Upper lobe of left lung (tissue), 6 donors: ENCODE measurements at regions not wholly inside any gene's neighbourhood (a gene's known extent, or its start where the extent isn't known, plus 50 kb on each side); places are given as distances from the start of the nearest gene placed in this dataset.

Experiments
- ATAC-seq, 2 donors: fragments of 200-7000 bp; cut with Tn5 transposase; one replicate each; pipeline ENCODE4 v1.9.1; 2022; ENCODE audit warnings: mild to moderate bottlenecking in 2 of 2, moderate library complexity in 2 of 2; ENCODE audit not compliant: low FRiP score in 2 of 2
- DNase-seq, 2 donors: peaks; one replicate each; pipeline ENCODE4 v3.0.0-alpha.2; 2019 to 2020
- H3K27ac ChIP-seq, 4 donors: fragments of 200-600 bp; sonication (generic); one replicate each; pipeline ENCODE4 v1.5.1; 2016 to 2019
- H3K27me3 ChIP-seq, 4 donors: fragments of 200-600 bp; sonication (generic); one replicate each; pipeline ENCODE4 v1.5.1; 2017 to 2019
- H3K36me3 ChIP-seq, 4 donors: fragments of 200-600 bp; sonication (generic); one replicate each; pipeline ENCODE4 v1.5.1; 2016 to 2019
- H3K4me1 ChIP-seq, 4 donors: fragments of 200-600 bp; sonication (generic); one replicate each; pipeline ENCODE4 v1.5.1; 2018 to 2019
- H3K4me3 ChIP-seq, 4 donors: fragments of 200-600 bp; sonication (generic); one replicate each; pipeline ENCODE4 v1.5.1; 2017 to 2019; ENCODE audit warnings: mild to moderate bottlenecking in 2 of 4, moderate library complexity in 1 of 4
- H3K9me3 ChIP-seq, 4 donors: fragments of 200-600 bp; sonication (generic); one replicate each; pipeline ENCODE4 v1.5.1; 2018 to 2019
- EP300 ChIP-seq, 4 donors: sonication (generic); formaldehyde crosslinking; IDR thresholded peaks; one replicate each; pipeline ENCODE4 v1.5.1; 2017; ENCODE audit warnings: antibody characterized with exemption in 4 of 4, control low read depth in 2 of 4
- POLR2A ChIP-seq, 4 donors: fragments of 450-650 bp; IDR thresholded peaks; one replicate each; pipeline ENCODE4 v1.5.1; 2016 to 2017; ENCODE audit warnings: antibody characterized with exemption in 4 of 4, mild to moderate bottlenecking in 2 of 4
- POLR2AphosphoS5 ChIP-seq, 2 donors: sonication (generic); formaldehyde crosslinking; IDR thresholded peaks; one replicate each; pipeline ENCODE4 v1.5.1; 2017; ENCODE audit warnings: antibody characterized with exemption in 2 of 2
- WGBS, 2 donors: methylation state at CpG; one replicate each; pipeline ENCODE4 v1.1.5; 2017 to 2018; 5-methylcytosine and 5-hydroxymethylcytosine counted together
- TF ChIP-seq, protein P1 (sequence below), 6 experiments: fragments of 450-650 bp in 4 of 6; fragments of 200-600 bp in 2 of 6; sonication (generic) in 2 of 6; IDR thresholded peaks; one replicate each; pipeline ENCODE4 v1.5.1; 2016 to 2019; ENCODE audit warnings: antibody characterized with exemption in 6 of 6
- donor health status: DM: no; HTN: no; CAD: no; lungs with moderate emphysema.
- donor health status: DM: no; HTN: yes; CAD: no; lungs with severe emphysema.

DNA sequence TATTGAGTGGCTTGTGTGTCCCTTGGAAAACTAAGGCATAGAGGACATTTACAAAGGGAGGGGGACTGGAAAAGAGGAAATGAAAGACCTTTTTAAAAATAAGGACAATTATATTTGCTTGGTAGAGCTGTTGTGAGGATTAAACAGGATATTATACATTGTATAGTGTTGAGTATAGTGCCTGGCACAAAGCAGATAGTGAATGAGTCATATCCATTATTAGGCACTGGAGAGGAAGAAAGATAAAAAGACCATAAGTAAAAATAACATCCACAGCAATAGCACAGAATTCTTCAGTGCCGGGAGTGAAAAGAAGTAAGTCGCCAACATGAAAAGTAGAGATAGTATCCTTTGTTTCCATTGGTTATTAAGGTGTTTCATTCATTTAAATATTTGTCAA is 623.3 kb downstream of the PDCD6IP start:
- no peaks in the 10 kb centered on the region for H3K4me1 ChIP-seq
- ATAC-seq (no peak), DNase-seq (no peak)
- no peaks in the 10 kb centered on the region for H3K9me3 ChIP-seq
- TF ChIP-seq POLR2A (IDR thresholded peaks at IDR 0.05) (no peak), EP300 (IDR thresholded peaks at IDR 0.05) (no peak)
- no peaks in the 10 kb centered on the region for H3K36me3 ChIP-seq
- no peak overlapping the region for H3K27ac ChIP-seq
- WGBS, 2 donors = 56 to 68% methylated on average over 2 of the region's 2 CpGs
- no peaks in the 10 kb centered on the region for H3K27me3 ChIP-seq
- no peak overlapping the region for H3K4me3 ChIP-seq

DNA sequence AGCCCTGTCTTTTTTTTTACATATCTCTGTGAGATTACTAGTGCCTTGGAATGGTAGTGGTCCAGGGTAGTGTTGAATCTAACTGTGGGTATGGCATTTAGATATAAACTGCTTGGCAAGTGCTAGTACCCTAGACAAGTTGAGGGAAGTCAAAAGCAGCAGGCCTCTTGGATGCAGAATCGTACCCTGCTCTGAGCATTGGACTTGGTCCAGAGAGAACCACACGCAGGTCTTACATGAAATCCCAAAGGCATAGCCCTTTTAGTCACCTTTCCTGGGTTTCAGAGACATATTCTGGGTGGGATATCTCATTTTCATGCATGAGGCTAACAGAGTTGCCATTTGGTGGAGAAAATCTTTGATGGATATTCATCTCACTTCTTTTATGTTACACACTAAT is 641.4 kb downstream of the PDCD6IP start:
- no peaks in the 10 kb centered on the region for H3K27me3 ChIP-seq
- TF ChIP-seq EP300 (IDR thresholded peaks at IDR 0.05) (no peak), POLR2A (IDR thresholded peaks at IDR 0.05) (no peak), POLR2AphosphoS5 (IDR thresholded peaks at IDR 0.05) (no peak)
- TF ChIP-seq, protein P1, sequence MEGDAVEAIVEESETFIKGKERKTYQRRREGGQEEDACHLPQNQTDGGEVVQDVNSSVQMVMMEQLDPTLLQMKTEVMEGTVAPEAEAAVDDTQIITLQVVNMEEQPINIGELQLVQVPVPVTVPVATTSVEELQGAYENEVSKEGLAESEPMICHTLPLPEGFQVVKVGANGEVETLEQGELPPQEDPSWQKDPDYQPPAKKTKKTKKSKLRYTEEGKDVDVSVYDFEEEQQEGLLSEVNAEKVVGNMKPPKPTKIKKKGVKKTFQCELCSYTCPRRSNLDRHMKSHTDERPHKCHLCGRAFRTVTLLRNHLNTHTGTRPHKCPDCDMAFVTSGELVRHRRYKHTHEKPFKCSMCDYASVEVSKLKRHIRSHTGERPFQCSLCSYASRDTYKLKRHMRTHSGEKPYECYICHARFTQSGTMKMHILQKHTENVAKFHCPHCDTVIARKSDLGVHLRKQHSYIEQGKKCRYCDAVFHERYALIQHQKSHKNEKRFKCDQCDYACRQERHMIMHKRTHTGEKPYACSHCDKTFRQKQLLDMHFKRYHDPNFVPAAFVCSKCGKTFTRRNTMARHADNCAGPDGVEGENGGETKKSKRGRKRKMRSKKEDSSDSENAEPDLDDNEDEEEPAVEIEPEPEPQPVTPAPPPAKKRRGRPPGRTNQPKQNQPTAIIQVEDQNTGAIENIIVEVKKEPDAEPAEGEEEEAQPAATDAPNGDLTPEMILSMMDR (IDR thresholded peaks at IDR 0.05) = no peak
- no peak for DNase-seq
- no peak for ATAC-seq
- no peaks in the 10 kb centered on the region for H3K36me3 ChIP-seq
- peaks cover 5 to 14% (median 11%) of the 10 kb centered on the region in 4 donors for H3K9me3 ChIP-seq
- 80 to 90% methylated on average over 2 of the region's 2 CpGs for WGBS, 2 donors
- no peaks in the 10 kb centered on the region for H3K4me1 ChIP-seq
- H3K27ac ChIP-seq = no peak overlapping the region
- no peak overlapping the region for H3K4me3 ChIP-seq

DNA sequence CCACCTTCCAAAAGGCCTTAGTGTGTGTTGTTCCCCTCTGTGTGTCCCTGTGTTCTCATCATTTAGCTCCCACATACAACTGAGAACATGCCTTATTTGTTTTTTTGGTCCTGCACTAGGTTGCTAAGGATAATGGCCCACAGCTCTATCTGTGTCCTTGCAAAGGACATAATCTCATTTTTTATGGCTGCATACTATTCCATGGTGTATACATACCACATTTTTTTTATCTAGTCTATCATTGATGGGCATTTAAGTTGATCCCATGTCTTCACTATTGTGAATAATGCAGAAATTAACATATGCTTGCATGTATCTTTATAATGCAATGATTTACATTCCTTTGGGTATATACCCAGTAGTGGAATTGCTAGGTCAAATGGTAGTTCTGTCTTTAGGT is 645.7 kb downstream of the PDCD6IP start:
- Histone ChIP-seq H3K4me1 (no peaks in the 10 kb centered on the region), H3K36me3 (no peaks in the 10 kb centered on the region), H3K27ac (no peak overlapping the region), H3K27me3 (no peaks in the 10 kb centered on the region), H3K9me3 (peaks cover 5 to 22% (median 13%) of the 10 kb centered on the region in 4 donors), H3K4me3 (no peak overlapping the region)
- DNase-seq (no peak), ATAC-seq (no peak)
- TF ChIP-seq POLR2AphosphoS5 (IDR thresholded peaks at IDR 0.05) = no peak
- TF ChIP-seq, protein P1 (IDR thresholded peaks at IDR 0.05) = no peak
- no peak for TF ChIP-seq POLR2A (IDR thresholded peaks at IDR 0.05)
- TF ChIP-seq EP300 (IDR thresholded peaks at IDR 0.05) = no peak

DNA sequence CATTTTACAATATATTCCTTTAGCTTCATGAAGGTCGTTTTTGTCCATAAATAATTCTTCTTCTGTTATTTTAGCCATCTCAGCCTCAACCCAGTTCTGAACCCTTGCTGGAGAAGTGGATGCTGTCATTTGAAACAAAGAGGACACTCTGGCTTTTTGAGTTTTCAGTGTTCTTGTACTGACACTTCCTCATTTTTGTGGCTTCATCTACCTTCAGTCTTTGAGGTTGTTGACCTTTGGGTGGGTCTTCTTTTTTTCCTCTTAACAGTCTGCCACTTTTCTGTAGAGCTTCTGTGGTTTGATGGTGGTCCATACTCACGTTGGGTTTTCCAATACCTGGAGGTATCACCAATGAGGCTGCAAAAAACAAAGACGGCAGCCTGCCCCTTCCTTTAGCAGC is 650.9 kb downstream of the PDCD6IP start:
- Histone ChIP-seq H3K27ac (no peak overlapping the region), H3K4me3 (no peak overlapping the region), H3K27me3 (no peaks in the 10 kb centered on the region), H3K4me1 (no peaks in the 10 kb centered on the region), H3K36me3 (no peaks in the 10 kb centered on the region), H3K9me3 (peaks cover 0 to 12% (median 3%) of the 10 kb centered on the region in 4 donors)
- ATAC-seq (no peak), DNase-seq (no peak)
- 66% methylated on average over 3 of the region's 3 CpGs for whole genome bisulfite sequencing, 2 donors
- TF ChIP-seq, protein P1 (IDR thresholded peaks at IDR 0.05) = no peak
- TF ChIP-seq POLR2AphosphoS5 (IDR thresholded peaks at IDR 0.05) (no peak), EP300 (IDR thresholded peaks at IDR 0.05) (no peak), POLR2A (IDR thresholded peaks at IDR 0.05) (no peak)

DNA sequence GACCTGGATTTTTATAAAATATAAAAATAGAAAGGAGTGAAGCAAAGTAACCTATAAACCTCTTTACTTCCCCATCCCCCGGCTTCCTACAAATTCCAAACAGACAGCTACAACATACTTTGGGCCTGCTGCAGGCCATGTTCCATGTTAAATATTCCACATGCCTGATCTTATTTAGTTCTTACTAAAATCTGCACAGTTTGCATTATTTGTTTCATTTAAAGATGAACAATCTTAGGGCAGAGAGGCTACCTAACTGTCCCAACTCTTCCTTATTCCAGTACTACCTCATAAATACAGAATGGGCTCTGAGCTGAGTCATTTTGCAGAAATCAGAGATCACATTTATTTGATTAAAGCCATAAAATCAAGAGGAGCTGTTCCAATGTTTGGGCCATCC is 665.0 kb downstream of the PDCD6IP start:
- no peaks in the 10 kb centered on the region for H3K4me1 ChIP-seq
- H3K27ac ChIP-seq = no peak overlapping the region
- H3K36me3 ChIP-seq = no peaks in the 10 kb centered on the region
- 89 to 94% methylated on average over 1 of the region's 1 CpG for WGBS, 2 donors
- DNase-seq (no peak), ATAC-seq (no peak)
- no peaks in the 10 kb centered on the region for H3K27me3 ChIP-seq
- peaks cover 4 to 12% (median 7%) of the 10 kb centered on the region in 4 donors for H3K9me3 ChIP-seq
- H3K4me3 ChIP-seq = no peak overlapping the region
- TF ChIP-seq POLR2AphosphoS5 (IDR thresholded peaks at IDR 0.05) (no peak), POLR2A (IDR thresholded peaks at IDR 0.05) (no peak), EP300 (IDR thresholded peaks at IDR 0.05) (no peak)
- TF ChIP-seq, protein P1 (IDR thresholded peaks at IDR 0.05) = no peak
